Gastroesophageal sphincter (tissue), 3 donors: ENCODE measurements at regions not wholly inside any gene's neighbourhood (a gene's known extent, or its start where the extent isn't known, plus 50 kb on each side); places are given as distances from the start of the nearest gene placed in this dataset.

ENCODE experiments used
- CTCF ChIP-seq, 4 experiments: fragments of 200-600 bp in 2 of 4; fragments of 450-650 bp in 2 of 4; sonication (generic) in 1 of 4; IDR thresholded peaks; one replicate each; pipeline ENCODE4 v1.5.1; 2017 to 2019; ENCODE audit warnings: antibody characterized with exemption in 4 of 4, mild to moderate bottlenecking in 2 of 4, moderate library complexity in 2 of 4
- EP300 ChIP-seq: sonication (generic); formaldehyde crosslinking; IDR thresholded peaks from one replicate; pipeline ENCODE4 v1.6.1; 2017; ENCODE audit warnings: antibody characterized with exemption, mild to moderate bottlenecking
- POLR2A ChIP-seq, 2 donors: fragments of 450-650 bp; IDR thresholded peaks; one replicate each; pipeline ENCODE4 v1.6.1; 2017; ENCODE audit warnings: antibody characterized with exemption in 2 of 2, mild to moderate bottlenecking in 2 of 2, moderate library complexity in 1 of 2

DNA sequence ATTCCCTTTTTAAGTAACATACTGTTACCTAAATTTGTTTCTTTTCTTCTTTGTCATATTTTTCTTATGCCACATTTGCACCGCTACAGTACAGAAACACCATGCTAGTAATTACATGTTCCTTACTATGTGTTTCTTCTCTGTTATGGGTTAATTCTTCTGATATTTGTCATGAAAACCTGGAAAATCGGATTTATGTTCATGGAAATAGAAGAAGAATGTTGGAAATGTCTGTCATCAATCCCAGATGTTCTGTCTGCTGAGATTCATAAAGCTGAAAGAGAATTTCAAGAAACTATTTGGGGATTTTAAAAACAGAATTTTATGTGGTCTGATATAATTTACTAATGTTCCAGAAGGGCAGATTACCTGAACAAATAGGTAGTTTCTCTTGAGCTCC, 305.2 kb upstream of the NREP start:
- TF ChIP-seq CTCF (IDR thresholded peaks at IDR 0.05) (no peak), EP300 (no peak), POLR2A (IDR thresholded peaks at IDR 0.05) (no peak)
